ENCODE measurements at regions not wholly inside any gene's neighbourhood (a gene's known extent, or its start where the extent isn't known, plus 50 kb on each side); places are given as distances from the start of the nearest gene placed in this dataset.
A peak's percentile ranks its signal among the peaks of the same experiment; 100 is the strongest.

DNA sequence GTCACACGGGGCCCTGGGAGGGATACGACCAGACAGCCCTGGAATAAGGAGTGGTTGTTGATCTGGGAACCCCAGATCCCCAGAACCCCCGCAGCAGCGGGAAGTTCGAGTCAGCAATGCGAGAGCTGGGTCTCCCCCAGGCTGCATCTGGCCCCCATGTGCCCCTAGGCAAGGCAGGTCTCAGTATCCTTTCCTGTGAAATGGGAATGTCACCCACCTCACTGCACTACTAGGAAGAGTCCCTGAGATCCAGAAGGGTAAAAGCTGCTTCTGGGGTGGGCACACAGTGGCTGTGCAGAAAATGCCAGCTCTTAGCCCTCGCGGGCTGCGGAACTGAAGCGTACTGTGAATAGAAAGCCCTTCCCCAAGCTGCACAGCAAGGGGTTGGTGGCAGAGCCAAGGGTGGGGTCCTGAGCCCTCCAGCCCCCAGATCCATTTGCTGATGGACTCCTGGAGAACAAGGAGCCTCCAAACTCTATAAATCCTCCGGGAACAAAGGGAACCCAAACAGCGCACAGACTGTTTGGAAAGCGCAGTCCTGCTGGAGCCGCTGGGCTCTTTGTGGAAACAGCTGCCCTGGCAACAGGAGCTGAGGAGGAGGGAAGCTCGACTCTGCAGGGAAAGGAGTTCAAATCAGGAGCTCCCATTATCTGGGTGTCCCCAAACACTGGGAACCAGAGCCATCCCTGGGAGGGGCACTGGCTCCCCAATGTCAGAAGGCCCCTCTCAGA lies 68.2 kb upstream of the SHISAL1 start:
- no peak for ATAC-seq (replicated peaks)

DNA sequence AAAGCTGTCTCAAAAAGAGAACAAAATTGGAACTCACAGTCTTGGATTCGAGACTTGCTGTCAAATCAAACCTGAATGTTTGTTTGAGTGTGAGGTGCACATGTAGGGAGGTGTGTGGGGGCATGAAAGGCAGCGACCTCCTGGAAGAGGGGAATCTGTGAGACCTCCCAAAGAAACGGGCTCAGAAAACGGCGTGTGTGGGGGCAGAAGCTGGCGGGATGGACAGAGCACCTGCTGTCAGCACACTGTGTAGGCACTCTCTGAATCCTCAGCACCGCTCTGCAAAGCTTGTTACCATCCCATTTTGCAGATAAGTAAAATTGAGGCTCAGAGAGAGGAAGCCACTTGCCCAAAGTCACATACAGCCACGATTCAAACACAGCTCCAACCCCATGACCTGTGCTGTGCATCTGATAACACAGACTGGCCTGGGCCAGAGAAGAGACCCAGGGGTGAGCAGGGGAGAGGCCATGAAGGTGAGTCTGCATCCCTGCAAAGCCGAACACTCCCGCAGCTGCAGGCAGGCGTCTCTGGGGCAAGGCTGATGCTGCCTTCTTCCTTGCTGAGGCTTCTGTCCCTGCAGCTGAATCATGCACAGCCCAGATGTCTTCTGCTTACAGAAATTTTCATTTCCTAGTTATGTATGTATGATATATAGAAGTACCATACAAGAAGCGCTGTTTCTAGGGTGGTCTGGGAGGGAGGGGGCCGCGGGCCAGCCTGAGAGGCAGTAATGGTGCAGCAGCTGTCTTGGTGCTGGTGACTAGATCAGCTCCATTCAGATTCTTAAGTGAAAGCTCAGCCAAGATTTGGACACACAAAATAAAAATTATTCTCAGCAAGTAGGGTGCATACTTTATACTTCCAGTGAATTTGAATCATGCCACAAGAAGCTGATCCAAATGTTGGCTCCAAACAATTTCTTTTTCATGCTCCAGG lies 67.3 kb upstream of the SHISAL1 start:
- ATAC-seq (replicated peaks) (no peak), DNase-seq (no peak)
- H3K4me1 Mint-ChIP-seq = no peaks in the 10 kb centered on the region
- H3K4me3 Mint-ChIP-seq = no peak overlapping the region
- peaks cover 22 to 40% of the 10 kb centered on the region in 2 donors for H3K27me3 Mint-ChIP-seq
- no peak overlapping the region for H3K27ac Mint-ChIP-seq
- peaks cover 0 to 4% of the 10 kb centered on the region in 2 donors for H3K36me3 Mint-ChIP-seq
- H3K9me3 Mint-ChIP-seq = peaks cover 10 to 12% of the 10 kb centered on the region in 2 donors

More for the DNA sequence above, 68.2 kb upstream of the SHISAL1 start:
- Mint-ChIP-seq H3K27ac (no peak overlapping the region), H3K4me1 (no peaks in the 10 kb centered on the region), H3K4me3 (no peak overlapping the region), H3K36me3 (peaks cover 0 to 1% of the 10 kb centered on the region in 2 donors), H3K9me3 (peaks cover 3 to 10% of the 10 kb centered on the region in 2 donors), H3K27me3 (peaks cover 29 to 43% of the 10 kb centered on the region in 2 donors)
- DNase-seq = no peak

DNA sequence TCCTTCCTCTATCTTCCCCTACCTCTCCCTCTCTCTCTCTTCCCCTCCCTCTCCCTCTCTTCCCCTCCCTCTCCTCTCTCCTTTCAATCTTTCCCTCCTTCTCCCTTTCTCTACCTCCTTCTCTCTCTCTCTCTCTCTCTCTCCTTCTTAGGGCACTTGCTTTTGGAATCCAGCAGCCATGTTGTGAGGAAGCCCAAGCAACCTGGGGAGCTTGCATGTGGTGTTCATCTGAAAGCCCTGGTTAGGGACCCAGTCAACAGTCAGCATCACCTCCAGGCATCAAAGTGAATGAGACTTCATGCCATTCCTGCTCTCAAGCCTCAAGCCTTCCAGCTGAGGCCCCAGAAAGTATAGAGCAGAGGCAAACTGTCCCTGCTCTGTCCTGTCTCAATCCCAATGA lies 65.6 kb upstream of the SHISAL1 start:
- Mint-ChIP-seq H3K4me1 (no peaks in the 10 kb centered on the region), H3K27me3 (peaks cover 19 to 33% of the 10 kb centered on the region in 2 donors), H3K27ac (no peak overlapping the region), H3K4me3 (no peak overlapping the region), H3K36me3 (peaks cover 0 to 4% of the 10 kb centered on the region in 2 donors), H3K9me3 (peaks cover 20 to 21% of the 10 kb centered on the region in 2 donors)
- no peak for DNase-seq
- ATAC-seq (replicated peaks) = no peak

DNA sequence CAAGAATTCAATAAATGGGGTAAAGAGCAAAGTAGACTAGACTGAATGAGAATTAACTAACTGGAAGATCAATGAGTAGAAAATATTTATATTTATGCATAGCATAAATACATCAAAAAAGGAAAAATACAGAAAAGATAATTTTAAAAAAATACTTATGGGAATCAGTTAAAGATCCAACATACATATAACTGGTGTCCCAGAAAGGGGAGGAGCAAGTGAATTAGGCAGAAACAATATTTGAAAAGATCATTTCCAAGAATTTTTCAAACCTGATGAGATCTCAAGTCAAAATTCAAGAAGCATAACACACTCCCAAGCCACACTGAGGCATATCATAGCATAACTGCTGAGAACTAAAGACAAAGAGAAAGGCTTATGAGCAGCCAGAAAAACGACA lies 62.7 kb upstream of the SHISAL1 start:
- Mint-ChIP-seq H3K4me1 (no peaks in the 10 kb centered on the region), H3K36me3 (peaks cover 0 to 4% of the 10 kb centered on the region in 2 donors), H3K27me3 (peaks cover 19 to 28% of the 10 kb centered on the region in 2 donors), H3K4me3 (no peak overlapping the region), H3K9me3 (peaks cover 20 to 21% of the 10 kb centered on the region in 2 donors), H3K27ac (no peak overlapping the region)
- ATAC-seq (replicated peaks) (no peak), DNase-seq (no peak)

DNA sequence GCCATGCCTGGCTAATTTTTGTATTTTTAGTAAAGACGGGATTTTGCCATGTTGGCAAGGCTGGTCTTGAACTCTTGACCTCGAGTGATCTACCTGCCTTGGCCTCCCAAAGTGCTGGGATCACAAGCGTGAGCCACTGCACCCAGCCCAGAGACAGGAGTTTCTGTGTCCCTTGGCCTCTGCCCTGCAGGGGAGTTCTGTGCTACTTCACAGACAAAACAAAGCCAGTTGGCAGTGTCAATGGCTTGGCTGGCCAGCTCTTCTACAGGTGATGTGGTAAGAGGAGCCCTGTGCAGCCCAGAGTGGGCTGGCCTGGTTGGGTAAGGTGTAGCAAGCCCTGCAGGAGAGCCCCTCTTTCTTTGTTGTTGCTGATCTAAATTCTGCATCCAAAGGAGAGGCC lies 60.5 kb upstream of the SHISAL1 start:
- DNase-seq (no peak), ATAC-seq (replicated peaks) (no peak)
- peaks cover 21 to 28% of the 10 kb centered on the region in 2 donors for H3K27me3 Mint-ChIP-seq
- peaks cover 0 to 2% of the 10 kb centered on the region in 2 donors for H3K36me3 Mint-ChIP-seq
- no peak overlapping the region for H3K27ac Mint-ChIP-seq
- peaks cover 17 to 19% of the 10 kb centered on the region in 2 donors for H3K9me3 Mint-ChIP-seq
- no peak overlapping the region for H3K4me3 Mint-ChIP-seq
- H3K4me1 Mint-ChIP-seq = no peaks in the 10 kb centered on the region

DNA sequence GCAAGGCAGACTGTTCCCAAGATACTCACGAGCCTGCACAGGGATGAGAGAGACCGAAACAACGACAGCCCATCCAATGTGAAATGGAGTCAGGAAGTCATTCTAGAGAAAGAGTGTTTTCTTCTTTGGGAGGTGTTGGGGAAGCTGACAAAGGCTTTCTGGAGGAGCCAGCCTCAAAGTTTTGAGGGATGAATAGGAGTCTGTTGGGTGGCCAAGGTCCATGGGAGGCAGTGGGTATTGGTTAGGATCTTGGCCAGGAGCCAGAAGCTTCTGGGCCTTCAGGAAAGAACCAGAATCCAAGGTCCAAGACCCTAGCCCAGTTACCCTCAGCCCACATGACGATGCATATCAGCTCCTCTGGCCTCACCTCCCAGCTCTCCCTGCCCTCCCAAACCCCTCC lies 59.9 kb upstream of the SHISAL1 start:
- Mint-ChIP-seq H3K27ac (no peak overlapping the region), H3K36me3 (peaks cover 0 to 2% of the 10 kb centered on the region in 2 donors), H3K4me3 (no peak overlapping the region), H3K4me1 (no peaks in the 10 kb centered on the region), H3K27me3 (peaks cover 19 to 28% of the 10 kb centered on the region in 2 donors), H3K9me3 (peaks cover 13 to 17% of the 10 kb centered on the region in 2 donors)
- DNase-seq (no peak), ATAC-seq (replicated peaks) (no peak)

DNA sequence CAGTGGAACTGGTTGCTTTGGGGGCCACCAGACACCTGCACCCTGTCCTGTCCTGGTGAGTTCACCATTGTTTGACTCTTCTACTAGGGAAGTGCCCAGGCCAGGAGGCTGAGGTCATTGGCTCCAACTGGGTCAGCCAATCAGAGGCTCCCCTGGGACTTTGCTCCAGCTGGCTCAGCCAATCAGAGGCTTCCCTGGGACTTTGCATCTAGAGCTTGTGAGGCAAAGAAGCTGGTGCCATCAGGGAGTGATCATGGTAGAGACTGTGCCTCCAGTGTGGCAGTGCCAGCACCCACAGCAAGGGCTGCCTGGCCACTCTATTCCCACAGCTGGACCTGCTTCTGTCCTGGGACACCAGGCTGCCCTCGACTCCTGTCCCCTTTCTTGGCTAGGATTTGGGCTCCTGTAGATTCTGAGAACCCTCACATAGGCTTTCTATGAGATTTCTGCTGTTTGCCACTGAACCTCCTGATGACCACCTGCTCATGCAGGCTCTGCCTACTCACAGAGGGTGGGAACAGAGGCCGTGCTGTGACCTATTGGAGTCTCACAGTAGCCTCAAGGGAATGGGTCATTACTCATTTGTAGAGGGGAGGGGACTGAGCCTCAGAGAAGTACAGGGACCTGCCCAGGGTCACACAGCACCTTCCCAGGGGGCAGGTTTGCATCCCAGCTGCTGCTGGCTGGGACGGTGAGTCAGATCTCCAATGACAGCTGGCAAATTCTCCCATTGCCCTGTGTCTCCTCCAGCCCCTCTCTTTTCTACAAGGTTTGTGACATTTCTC lies 59.2 kb upstream of the SHISAL1 start:
- peaks cover 24 to 28% of the 10 kb centered on the region in 2 donors for H3K27me3 Mint-ChIP-seq
- H3K4me3 Mint-ChIP-seq = no peak overlapping the region
- ATAC-seq (replicated peaks) (peak in 1 of 2 donors; percentile 56), DNase-seq (no peak)
- peaks cover 11 to 17% of the 10 kb centered on the region in 2 donors for H3K9me3 Mint-ChIP-seq
- H3K27ac Mint-ChIP-seq = no peak overlapping the region
- no peaks in the 10 kb centered on the region for H3K4me1 Mint-ChIP-seq
- peaks cover 0 to 2% of the 10 kb centered on the region in 2 donors for H3K36me3 Mint-ChIP-seq

DNA sequence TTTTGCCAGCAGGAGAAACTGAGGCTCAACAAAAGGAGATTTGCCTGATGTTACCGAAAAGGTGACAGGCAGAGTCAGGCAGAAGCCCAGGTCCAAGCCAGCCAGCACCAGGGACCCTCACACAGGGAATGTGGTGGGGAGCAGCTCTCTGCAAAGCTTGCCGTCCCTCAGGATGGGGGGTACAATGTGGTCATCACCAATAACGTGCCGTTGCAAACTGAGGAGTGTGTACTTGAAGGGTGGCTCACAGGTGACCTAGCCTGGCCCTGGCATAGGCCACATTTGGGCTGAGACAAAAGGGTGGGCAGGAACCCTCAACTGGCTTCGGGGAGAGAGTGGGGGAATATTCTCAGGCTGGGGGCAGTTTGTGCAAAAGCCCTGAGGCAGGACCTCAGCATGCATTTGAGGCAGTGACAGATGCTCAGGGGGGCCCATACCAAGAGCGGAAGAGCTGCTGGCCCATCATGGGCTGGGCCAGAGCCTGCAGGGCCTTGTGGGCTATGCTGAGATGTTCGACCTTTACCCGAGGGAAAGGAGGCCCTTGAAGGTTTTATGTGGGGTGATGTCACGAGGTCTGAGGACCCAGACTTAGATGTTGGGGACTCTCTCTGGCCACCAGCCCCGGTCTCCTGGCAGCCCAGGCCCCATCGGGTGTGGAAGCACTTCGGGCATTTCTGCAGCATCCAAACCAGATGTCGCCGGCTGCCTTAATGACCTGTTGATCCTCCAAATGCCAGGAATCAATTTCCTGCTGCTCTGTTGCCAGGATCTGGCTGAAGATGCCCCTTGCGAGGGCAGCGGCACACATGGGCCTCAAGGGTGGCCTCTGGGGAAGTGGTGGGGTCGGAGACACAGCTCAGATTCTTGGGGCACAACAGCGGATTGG lies 57.4 kb upstream of the SHISAL1 start:
- Mint-ChIP-seq H3K4me1 (no peaks in the 10 kb centered on the region), H3K4me3 (no peak overlapping the region), H3K27me3 (peaks cover 24 to 28% of the 10 kb centered on the region in 2 donors), H3K9me3 (peaks cover 9 to 11% of the 10 kb centered on the region in 2 donors), H3K36me3 (peaks cover 0 to under 1% of the 10 kb centered on the region in 2 donors), H3K27ac (no peak overlapping the region)
- no peak for DNase-seq
- ATAC-seq (replicated peaks) = no peak

DNA sequence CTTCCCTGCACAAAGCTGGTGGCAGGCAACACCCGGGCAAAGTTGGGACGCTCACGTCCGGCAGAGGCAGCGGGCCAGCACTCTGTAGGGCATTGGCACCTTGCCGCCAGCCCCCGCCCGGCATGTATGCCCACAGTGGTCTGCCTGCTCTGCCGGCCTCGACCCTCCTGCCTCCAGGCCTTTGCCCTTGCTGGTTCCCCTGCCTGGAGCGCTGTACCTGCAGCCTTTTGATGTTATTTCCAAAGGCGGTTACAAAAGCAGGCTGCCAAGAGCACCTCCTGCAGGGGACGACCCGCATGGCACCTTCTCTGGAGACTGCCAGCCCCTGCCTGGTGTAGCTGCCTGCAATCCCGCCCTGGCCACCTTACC lies 56.5 kb upstream of the SHISAL1 start:
- Mint-ChIP-seq H3K27me3 (peaks cover 21 to 27% of the 10 kb centered on the region in 2 donors), H3K4me1 (no peaks in the 10 kb centered on the region), H3K4me3 (no peak overlapping the region), H3K9me3 (peaks cover 2 to 5% of the 10 kb centered on the region in 2 donors), H3K27ac (no peak overlapping the region), H3K36me3 (no peaks in the 10 kb centered on the region)
- ATAC-seq (replicated peaks) (no peak), DNase-seq (no peak)

DNA sequence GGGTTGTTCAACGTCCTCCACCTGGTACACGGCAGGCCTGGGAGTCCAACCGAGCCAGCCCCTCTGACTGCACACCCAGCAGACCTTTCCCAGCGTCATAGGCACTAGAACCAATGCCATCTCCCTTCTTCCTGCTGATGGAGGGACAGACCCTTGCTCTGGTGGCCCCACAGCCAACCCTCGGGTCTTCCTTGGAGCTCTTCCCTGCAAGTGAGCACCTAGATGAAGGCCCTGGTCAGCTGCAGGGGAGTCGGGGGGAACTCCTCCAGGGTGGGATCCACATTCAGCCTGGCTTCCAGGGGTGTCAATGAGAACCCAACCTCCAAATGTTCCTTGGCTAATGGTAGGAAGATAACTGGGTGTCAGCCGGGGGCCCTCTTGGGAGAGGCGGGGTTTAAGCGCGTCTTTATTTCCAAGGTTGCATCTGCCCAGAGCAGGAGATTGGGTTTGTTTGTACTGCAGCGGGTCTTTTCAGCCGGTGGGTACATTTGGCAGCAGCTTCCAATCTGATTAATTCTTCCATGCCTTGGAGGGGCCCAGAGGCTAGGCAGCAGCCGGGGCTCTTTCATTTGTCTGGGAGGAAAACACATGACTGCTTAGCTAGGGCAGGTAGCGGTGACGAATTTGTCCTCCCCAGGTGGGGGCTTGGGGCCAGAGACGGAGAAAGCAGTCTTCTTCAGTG lies 56.0 kb upstream of the SHISAL1 start:
- Mint-ChIP-seq H3K27ac (no peak overlapping the region), H3K27me3 (peaks cover 21 to 25% of the 10 kb centered on the region in 2 donors), H3K4me3 (no peak overlapping the region), H3K4me1 (peaks cover 0 to 1% of the 10 kb centered on the region in 2 donors), H3K36me3 (no peaks in the 10 kb centered on the region), H3K9me3 (peaks cover 0 to 1% of the 10 kb centered on the region in 2 donors)
- no peak for ATAC-seq (replicated peaks)
- DNase-seq = no peak

DNA sequence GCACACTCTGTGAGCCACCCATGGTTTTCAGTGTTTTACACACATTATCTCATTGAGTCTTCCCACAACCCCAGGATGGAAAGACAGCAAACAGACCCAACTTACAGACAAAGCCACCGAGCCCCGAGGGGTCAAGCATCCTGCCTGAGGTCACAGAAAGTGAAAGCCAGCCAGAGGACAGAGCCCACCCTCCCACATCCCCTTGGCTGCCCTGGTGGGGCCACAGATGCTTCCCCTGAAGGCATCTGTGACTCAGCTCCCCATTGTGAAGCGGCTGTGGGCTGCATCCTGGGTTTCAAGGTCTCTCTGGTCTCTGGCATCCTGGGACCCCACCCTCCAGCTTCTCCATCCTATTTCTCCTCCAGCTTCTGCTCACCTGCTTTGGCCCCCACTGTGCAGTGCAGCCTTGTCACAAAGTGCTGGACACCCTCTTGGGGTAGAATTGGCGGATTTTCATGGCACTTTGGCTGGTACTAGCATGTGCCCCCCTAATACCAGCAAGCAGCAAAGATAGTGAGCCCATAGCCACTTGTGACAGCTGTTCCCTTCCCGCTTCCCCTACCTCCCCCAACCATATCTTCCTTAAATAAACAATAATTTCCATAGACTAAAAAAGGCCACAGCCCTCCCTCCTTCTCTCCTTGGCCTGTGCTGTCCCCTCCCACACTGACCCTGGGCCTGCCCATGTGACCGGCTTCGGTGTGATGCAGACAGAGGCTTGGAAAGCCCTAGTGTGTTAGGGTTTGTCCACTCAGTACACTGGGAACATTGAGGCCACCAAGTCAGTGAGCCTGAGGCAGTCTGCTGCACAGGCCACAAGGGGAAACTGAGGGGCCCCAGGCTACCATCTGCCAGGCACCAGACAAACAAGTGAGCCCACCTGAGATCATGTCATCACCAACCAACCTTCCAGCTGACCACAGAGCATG lies 53.9 kb upstream of the SHISAL1 start:
- Mint-ChIP-seq H3K36me3 (no peaks in the 10 kb centered on the region), H3K27me3 (peaks cover 15 to 16% of the 10 kb centered on the region in 2 donors), H3K27ac (no peak overlapping the region), H3K4me1 (peaks cover 0 to 1% of the 10 kb centered on the region in 2 donors), H3K4me3 (no peak overlapping the region), H3K9me3 (no peaks in the 10 kb centered on the region)
- DNase-seq = no peak
- ATAC-seq (replicated peaks) = no peak

DNA sequence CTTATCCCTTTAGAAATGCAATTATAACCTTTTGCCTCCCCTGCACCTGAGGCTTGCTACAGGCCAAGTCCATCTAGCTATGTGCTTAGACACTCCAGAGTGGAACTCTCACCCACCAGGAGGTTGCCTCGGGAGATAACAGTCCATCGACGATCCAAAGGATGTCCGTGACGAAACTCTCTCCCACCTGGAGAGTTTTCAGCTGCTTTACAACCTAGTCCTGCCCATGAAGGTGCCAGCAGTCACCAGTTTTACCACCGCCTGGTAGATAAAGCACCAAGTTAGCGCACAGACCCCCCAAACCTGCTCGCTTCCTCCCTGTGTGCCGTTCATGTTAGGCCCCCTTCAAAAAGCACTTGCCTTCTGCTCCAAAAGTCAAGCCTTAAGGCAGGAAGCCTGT lies 53.1 kb upstream of the SHISAL1 start:
- Mint-ChIP-seq H3K36me3 (no peaks in the 10 kb centered on the region), H3K4me3 (no peak overlapping the region), H3K27me3 (peaks cover 15 to 16% of the 10 kb centered on the region in 2 donors), H3K4me1 (peaks cover 0 to 1% of the 10 kb centered on the region in 2 donors), H3K27ac (no peak overlapping the region), H3K9me3 (no peaks in the 10 kb centered on the region)
- DNase-seq = no peak
- no peak for ATAC-seq (replicated peaks)
